Activated gamma-delta T cell treated with Interleukin-2 at 50 U/mL for 16 hours (primary cell): ENCODE measurements at regions not wholly inside any gene's neighbourhood (a gene's known extent, or its start where the extent isn't known, plus 50 kb on each side); places are given as distances from the start of the nearest gene placed in this dataset.
"Not testable (repeated sequence)": the region's sequence is repeated elsewhere in the genome, so short reads cannot be mapped to it uniquely, and the experiment has no call there.

Experiments
- DNase-seq: peaks from one replicate; pipeline ENCODE4 v3.0.0-alpha.2; 2020

- DNase-seq = no peak
Observed at GRCh38 chr3:11711876-11712275, 68.2 kb upstream of the VGLL4 start.

GRCh38 chr3:11709782-11710181 is 66.1 kb upstream of the VGLL4 start:
- no peak for DNase-seq

DNA sequence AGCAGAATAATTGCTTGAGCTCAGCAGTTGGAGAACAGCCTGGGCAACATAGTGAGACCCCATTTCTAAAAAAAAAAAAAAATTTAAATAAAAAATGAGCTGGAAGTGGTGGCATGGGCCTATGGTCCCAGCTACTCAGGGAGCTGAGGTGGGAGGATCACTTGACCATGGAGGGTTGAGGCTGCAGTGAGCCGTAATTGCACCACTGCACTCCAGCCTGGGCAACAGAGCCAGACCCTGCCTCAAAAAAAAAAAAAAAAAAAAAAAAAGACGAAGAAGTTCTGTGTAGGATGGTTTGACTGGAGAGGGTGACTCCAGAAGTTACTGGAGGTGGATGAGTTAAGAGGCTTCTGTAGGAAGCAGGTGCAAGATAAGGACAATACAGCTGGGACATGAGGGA is 63.4 kb upstream of the VGLL4 start:
- not testable (repeated sequence) for DNase-seq

- no peak for DNase-seq
Observed at GRCh38 chr3:11706604-11707003, 62.9 kb upstream of the VGLL4 start.

GRCh38 chr3:11705049-11705448 is 61.3 kb upstream of the VGLL4 start:
- DNase-seq = no peak

- DNase-seq = no peak
Observed at GRCh38 chr3:11703146-11703545, 59.4 kb upstream of the VGLL4 start.

DNA sequence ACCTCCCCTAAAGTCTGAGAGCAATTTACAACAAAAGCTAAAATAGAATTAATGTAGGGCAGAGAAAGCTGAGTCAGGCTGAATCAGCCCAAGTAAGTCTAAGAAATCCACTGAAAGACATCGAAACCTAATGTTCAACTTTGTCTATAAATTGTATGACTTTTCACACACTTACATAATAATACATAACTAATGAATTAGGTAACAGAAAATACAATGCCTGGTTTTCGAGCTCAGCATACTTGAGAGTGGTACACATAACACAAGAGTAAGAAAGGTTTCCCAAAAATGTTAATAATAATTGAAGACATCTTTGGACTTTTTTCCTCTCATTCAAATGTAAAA is 55.3 kb upstream of the VGLL4 start:
- DNase-seq = no peak

GRCh38 chr3:11698326-11699082 is 54.8 kb upstream of the VGLL4 start:
- no peak for DNase-seq

DNA sequence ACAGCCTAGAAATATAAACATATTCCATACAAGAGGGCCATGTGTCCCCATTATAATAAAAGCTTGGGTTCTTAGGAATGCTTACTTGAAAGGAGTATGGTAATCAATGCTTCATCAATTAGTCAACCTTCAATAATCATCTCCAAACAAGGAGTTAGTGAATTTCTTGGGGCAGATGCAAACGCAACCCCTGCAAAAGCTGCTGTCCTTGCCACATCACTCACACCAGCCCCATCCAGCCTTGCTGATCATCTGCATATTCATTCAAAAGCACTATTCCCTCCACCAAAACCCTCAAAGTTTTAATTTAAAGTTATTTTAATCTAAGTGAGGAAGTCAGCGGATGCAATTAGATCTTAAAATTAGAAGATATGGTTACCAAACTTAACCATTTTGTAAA is 54.0 kb upstream of the VGLL4 start:
- no peak for DNase-seq

- DNase-seq = no peak
Observed at GRCh38 chr3:11696054-11696453, 52.3 kb upstream of the VGLL4 start.
